GM18520 (cell line): ENCODE measurements at regions not wholly inside any gene's neighbourhood (a gene's known extent, or its start where the extent isn't known, plus 50 kb on each side); places are given as distances from the start of the nearest gene placed in this dataset.

Experiments used
- ATAC-seq: cut with Tn5 transposase; IDR thresholded peaks from one replicate; pipeline ENCODE4 v1.9.1; 2021; ENCODE audit not compliant: unreplicated experiment

- ATAC-seq, result no peak
Observed at GRCh38 chr1:93815366-93816110, 63.5 kb downstream of the DNTTIP2 start.

- ATAC-seq, result no peak
Observed at GRCh38 chr1:93814795-93815340, 64.1 kb downstream of the DNTTIP2 start.

GRCh38 chr1:93814059-93814794 is 64.8 kb downstream of the DNTTIP2 start:
- peak; percentile 49 for ATAC-seq

GRCh38 chr1:93813076-93813475 is 65.9 kb downstream of the DNTTIP2 start:
- no peak for ATAC-seq

GRCh38 chr1:93811326-93812065 is 67.5 kb downstream of the DNTTIP2 start:
- ATAC-seq, result no peak

- no peak for ATAC-seq
Observed at GRCh38 chr1:93810316-93810715, 68.7 kb downstream of the DNTTIP2 start.

GRCh38 chr1:93808871-93809270 is 70.1 kb downstream of the DNTTIP2 start:
- no peak for ATAC-seq

- no peak for ATAC-seq
Observed at GRCh38 chr1:93807311-93807930, 71.6 kb downstream of the DNTTIP2 start.

GRCh38 chr1:93805027-93805610 is 73.9 kb downstream of the DNTTIP2 start:
- ATAC-seq, result no peak

- ATAC-seq, result no peak
Observed at GRCh38 chr1:93804412-93804811, 74.6 kb downstream of the DNTTIP2 start.

- ATAC-seq, result no peak
Observed at GRCh38 chr1:93801471-93801870, 77.5 kb downstream of the DNTTIP2 start.

GRCh38 chr1:93800856-93801255 is 78.2 kb downstream of the DNTTIP2 start:
- ATAC-seq, result no peak

GRCh38 chr1:93798291-93798690 is 80.7 kb downstream of the DNTTIP2 start:
- ATAC-seq, result no peak

GRCh38 chr1:93784538-93784937 is 94.5 kb downstream of the DNTTIP2 start:
- ATAC-seq, result no peak

- ATAC-seq, result no peak
Observed at GRCh38 chr1:93783876-93784275, 95.1 kb downstream of the DNTTIP2 start.

GRCh38 chr1:93779540-93780165 is 98.0 kb upstream of the BCAR3 start:
- ATAC-seq, result no peak

GRCh38 chr1:93778457-93778856 is 96.8 kb upstream of the BCAR3 start:
- ATAC-seq, result no peak

GRCh38 chr1:93777255-93777654 is 95.6 kb upstream of the BCAR3 start:
- ATAC-seq, result no peak

- ATAC-seq, result no peak
Observed at GRCh38 chr1:93776728-93777127, 95.1 kb upstream of the BCAR3 start.

- ATAC-seq, result no peak
Observed at GRCh38 chr1:93775224-93775623, 93.6 kb upstream of the BCAR3 start.
